Fibroblast of peridontal ligament (primary cell): ENCODE measurements at regions not wholly inside any gene's neighbourhood (a gene's known extent, or its start where the extent isn't known, plus 50 kb on each side); places are given as distances from the start of the nearest gene placed in this dataset.

Experiments used
- DNase-seq: peaks from one replicate; pipeline ENCODE4 v3.0.0-alpha.2; 2010; ENCODE audit errors: extremely low read depth

DNA sequence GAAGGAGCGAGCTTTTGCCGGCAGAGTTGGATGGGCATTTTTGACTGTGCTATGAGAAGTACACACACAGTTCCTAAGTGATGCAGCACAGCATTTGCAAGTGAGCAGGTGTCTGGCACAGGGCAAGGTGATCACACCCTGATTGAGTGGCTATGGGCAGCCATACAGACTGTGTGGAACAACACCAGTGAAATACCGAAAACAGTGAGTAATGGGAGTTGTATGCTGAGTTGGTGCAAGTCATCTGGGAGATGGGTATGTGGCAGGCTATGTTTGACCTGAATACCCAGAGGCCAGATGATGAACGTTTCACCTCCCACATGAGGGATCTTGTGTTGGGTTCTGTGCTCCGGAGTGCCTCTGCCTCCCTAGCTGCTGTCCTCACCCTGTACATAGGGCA lies 53.5 kb upstream of the TIPARP start:
- DNase-seq: no peak

DNA sequence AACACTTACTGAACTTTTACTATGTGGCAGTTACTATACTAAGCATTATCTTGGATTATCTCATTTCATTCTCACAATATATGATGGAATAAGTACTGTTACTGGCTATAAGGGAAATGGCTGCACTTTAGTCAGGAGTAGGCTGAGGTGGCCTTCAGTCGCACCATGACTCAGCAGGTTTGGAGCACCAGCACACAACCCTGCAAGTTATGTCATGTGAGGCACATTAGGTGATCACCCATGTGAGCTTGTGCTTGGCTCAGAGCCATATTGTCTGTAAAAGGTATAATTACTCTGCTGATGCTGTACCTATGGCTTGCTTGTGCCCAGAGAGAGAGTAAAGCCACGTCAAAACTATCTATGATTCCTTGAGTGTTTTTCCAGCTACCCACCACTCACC lies 54.1 kb upstream of the TIPARP start:
- DNase-seq: no peak

DNA sequence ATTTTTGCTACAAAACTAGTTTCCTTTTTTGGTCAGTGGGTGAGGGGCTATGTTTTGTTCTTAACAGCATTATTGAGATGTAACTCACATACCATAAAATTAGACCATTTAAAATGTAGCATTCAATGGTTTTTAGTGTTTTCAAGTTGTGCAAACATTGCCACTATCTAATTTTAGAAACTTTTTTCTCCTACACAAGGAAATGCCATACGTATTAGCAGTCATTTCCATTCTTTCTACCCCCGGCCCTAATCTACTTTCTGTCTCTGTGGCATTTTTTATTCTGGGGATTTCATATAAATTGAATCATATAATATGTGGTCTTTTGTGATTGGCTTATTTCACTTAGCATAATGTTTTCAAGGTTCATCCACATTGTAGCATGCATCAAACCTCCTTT lies 55.0 kb upstream of the TIPARP start:
- no peak for DNase-seq

DNA sequence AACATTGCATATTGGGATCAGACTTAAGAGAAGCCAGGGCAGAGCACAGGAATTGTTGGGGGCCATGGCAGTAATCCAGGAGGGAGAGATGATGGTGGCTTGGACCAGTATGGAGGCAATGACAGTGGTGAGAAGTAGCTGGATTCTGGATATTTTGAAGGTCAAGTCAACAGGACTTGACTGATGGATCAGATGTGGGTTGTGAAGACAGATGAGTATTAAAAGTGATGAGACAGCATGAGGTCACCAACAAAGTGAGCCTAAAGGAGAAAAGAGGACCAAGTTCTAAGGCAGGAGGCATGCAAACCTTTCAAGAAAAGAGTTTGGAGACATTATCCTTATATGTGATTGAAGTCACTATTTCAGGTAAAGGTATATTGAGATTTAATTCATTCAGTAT lies 56.6 kb upstream of the TIPARP start:
- DNase-seq: no peak

DNA sequence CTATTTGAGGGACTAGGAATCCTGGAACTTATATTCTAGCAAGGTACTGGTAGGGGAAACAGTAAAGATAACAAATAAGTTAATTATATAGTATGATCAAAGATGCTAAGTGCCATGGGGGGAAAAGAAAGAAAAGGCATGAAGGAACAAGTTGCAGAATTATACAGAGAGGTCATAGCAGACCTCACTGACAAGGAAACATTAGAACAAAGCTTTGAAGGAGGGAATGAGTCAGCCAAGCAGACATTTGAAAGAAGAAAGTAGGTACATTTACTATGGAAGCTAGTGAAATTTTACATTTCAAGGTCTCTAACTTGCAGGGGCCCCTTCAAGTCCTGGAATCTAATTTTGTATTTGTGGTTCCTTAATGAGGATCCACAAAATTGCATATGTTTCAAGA lies 57.2 kb upstream of the TIPARP start:
- no peak for DNase-seq

DNA sequence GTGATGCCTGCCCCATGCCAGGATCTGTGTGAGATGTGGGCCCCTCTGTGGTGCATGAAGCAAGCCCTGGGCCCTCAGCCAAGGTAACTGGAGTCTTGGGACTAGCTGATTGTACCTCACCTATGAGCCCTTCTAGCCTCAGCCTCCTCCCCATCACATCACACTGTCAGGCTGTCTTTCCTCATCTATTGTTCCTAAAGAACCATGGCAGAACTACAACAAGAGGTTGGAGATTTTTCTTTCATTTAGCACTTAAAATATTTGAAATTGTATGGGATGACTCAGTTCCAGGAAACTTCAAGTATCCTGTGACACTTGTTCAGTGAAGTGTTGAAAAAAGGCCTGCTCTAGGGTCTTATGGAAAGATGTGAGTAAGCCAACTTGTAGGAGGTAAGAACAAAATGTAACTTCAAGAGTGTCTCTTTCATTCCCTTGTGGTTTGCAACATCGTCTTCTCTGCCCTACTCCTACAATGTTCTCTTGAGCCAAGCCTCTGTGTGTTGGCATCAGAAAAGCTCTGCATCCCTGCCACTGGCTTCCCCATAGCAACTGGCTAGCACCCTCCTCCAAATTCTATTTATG lies 58.7 kb upstream of the TIPARP start:
- peak; percentile 65 for DNase-seq

DNA sequence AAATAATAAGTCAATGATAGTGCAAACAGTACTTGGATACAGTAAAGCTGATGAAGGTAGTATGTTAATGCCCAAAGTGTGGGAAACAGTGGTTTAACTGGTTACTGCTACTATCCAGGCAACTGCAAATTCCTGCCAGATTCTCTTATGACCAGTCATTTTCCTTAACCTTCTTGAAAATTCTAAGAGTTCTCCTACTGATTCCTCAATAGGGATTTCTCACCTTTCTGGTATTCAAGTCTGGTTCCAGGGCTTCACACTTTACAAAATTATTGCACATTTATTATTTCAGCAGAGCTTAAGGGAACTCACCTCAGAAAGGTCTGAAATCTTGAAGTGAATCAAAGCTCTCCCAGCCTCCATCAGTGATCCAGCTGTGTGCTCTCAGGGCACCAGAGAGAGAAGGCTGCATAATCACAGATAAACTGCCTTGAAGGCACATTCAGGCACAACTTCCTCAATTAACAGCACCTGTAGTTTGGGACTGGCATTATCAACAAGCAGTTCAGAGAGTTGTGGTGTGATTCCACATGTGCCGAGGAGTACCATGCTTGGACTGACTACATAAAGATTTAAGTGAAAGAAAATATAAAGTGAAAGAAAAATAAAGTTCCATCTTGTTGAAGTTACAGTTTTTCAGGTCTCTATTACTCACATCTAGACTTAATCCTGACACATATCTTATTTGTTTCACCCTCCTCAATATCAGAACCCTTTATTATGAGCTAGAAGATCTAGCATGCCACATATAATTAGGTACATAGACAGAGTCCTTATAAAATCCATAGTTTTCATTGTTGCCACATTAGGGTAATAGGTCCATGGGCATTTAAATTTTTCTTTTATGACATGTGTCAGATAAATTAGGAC lies 59.5 kb upstream of the TIPARP start:
- DNase-seq: no peak

DNA sequence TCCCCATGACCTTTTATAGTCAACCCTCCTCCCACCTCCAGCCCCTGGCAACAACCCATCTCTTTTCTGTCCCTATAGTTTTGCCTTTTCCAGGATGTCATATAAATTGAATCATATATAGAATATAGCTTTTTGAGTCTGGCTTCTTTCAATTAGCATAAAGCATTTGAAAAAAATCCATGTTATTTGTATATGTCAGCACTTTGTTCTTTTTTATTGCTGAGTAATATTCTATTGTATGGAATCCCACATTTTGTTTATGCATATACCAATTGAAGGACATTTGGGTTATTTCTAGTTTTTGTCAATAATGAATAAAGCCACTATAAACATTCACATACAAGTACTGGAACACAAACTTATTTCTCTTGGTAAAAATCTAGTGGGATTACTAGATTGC lies 58.0 kb upstream of the SSR3 start:
- DNase-seq: no peak

DNA sequence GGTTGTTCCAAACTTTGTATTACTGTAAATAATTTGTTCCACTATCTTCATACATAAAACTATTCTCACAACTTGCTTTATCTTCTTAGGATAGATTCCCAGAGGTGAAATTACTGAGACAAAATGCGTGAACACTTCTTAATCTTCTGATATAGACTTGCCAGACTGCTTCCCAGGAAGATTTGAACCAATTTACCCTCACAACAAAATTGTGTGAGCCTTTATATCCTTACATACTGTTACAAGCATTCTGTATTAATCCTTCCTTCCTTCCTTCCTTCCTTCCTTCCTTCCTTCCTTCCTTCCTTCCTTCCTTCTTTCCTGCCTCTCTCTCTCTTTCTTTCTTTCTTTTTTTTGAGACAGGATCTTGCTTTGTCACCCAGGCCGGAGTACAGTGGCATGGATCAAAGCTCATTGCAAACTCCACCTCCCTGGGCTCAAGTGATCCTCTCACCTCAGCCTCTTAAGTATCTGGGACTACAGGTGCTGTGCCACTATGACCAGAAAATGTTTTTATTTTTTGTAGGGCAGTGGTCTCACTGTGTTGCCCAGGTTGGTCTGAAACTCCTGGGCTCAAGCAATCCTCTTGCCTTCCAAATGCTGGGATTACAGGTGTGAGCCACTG lies 57.1 kb upstream of the SSR3 start:
- no peak for DNase-seq

DNA sequence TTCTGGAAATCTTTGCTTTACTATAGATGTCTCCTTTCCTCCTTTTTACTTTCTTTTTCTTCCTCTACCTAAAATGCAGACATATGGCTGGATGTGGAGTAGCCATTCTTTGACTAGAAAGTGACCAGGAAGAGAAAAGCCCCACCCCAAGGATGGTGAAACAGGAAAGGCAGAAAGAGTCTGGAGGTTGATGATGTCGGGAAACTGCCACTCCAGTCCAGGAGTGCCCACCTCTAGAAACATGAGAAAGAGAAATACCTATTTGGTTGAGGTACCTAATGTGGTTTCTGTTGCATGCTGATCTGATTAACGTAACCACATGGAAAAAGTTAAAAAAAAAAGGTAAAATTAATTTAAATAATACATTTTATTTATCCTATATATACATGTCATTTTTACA lies 55.2 kb upstream of the SSR3 start:
- no peak for DNase-seq

DNA sequence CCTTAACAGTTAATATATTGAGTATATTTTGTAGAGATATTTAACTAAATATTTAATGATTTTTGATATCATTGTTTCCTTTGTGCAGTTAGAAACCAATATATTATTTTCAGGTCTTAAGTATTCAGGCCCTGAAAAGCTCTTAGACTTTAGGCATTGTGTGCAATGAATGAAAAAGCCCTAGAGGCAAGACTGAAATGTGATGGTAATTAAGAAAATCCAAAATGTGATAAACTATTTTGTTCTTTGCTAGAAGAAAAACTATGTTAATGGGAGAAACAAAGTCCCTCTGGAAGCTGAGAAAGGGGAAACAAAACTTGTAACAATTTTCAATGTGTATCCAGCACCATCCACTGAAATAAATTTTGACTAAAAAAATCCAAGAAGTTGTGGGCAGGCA lies 54.6 kb upstream of the SSR3 start:
- DNase-seq: no peak

DNA sequence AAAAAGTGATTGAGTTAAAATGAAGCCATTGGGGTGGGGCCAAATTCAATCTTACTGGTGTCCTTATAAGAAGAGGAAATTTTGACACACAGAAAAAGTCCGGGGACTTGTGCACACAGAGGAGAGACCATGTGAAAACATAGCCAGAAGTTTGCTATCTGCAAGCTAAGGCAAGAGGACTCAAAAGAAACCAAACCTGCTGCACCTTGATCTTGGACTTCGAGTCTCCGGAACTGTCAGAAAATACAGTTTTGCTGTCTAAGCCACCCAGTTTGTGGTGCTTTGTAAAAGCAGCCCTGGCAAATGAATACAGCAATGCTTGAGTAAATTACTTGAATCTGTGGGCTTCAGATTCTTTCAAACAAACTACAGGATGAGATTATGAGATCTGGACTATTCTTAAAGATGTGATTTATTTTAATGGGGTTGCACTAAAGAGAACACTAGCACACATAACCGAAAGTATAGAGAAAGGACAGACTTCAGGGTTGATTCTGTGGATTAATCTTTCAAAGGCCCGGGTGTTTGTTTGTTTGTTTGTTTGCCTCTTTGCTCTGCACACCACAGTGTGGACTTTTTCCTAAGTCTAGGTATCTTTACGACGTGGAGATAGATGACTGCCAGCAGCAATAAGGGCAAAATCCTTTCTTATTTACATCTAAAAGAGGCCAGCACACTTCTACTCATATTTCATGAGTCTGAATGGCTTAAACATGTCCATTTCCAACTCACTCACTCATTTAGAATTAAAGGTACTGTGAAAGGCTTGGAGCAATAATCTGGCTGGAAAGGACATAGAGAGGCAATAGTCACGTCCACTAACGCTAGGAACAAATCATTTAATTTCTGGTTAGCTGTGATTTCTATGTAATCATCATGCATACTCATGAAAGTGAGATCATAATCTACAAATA lies 53.9 kb upstream of the SSR3 start:
- no peak for DNase-seq

DNA sequence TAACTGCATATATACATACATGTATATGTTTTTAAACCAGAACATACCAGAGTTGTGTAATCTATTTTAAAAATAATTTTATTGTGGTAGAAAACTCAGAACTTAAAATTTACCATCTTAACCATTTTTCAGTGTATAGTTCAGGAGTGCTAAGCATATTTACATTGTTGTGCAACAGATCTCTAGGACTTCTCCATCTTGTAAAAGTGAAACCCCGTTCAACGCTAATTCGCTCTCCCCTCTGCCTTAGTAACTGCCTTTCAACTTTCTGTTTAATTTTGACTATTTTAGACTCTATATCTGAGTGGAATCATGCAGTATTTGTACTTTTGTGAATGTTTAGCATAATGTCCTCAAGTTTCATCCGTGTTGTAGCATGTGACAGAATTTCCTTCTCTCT lies 51.8 kb upstream of the SSR3 start:
- no peak for DNase-seq

DNA sequence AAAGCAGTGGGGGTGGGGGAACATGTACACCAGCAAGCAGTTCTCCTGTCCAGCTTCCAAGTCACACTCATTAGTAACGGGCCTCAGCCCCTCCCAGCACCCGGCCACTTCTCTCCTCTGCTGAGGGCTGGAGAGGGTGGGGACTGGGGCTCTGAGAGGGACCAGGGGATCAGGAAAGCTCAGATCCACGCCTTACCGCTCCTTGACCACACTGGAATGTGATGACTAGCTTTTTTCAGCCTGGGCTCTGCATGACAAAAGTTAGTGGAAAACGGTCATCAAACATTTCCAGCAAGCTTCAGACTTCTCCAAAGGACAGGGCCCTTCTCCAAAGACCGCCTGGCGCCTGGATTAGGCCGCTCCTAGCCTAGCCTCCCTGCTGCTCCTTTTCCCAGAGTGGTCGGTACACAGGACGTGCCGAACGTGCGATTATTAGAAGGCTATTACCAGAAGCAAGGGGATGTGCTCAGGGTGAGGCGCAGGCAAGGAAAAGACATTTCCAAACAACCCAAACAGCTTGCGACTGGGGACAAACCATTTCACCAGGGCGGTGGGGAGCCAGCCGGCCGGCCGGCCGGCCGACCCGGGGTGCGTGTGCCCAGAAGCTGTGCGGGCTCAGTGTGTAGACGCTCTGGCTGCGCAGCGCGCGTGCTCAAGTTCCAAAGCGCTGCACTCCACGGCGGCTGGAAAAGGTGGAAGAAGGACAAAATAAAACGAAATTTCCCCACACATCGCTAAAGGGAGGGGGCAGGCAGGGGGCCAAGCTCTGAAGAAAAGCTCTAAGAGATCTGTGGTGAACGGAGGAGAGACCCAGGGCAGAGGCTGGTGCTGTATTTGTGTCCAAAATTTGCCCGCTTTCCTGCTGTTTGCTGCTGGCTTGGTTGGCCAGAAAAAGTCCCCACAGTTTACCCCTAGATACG lies 51.0 kb upstream of the SSR3 start:
- DNase-seq: peak; percentile 57

DNA sequence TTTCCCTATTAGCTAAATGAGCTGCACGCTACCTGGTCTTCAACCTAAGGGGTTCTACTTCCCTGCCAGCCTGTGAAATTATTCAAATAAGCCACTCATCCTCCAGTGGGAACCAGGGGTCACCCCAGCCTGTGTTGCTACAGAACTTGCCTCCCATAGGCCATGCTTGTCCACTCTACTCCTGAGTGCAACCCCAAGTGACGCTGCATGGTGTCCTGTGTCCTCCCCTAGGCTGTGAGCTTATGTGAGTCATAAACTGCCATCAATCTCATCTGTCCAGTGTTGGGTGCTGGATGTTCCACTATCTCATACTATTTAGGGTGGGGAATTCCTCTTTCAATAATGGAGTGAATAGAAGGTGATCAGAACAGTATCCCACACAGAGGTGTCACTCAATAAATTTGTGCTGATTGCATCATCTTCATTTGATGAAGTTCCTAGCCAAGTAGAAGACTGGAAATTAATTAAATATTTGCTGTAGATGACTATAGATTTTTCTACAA lies 49.8 kb upstream of the SSR3 start:
- DNase-seq: no peak
